Adrenal gland (tissue), 5 donors: ENCODE measurements at regions not wholly inside any gene's neighbourhood (a gene's known extent, or its start where the extent isn't known, plus 50 kb on each side); places are given as distances from the start of the nearest gene placed in this dataset.

Experiments used
- CTCF ChIP-seq, 6 experiments: fragments of 450-650 bp in 4 of 6; fragments of 200-600 bp in 2 of 6; sonication (generic) in 1 of 6; IDR thresholded peaks; 1 replicate in 5 of 6; 2 replicates in 1 of 6; pipeline versions ENCODE4 v1.5.1 to v1.8.0; 2016 to 2021; ENCODE audit warnings: antibody characterized with exemption in 6 of 6, mild to moderate bottlenecking in 2 of 6, moderate library complexity in 1 of 6
- POLR2A ChIP-seq, 2 donors: fragments of 450-650 bp; IDR thresholded peaks; one replicate each; pipeline ENCODE4 v1.6.1; 2017; ENCODE audit warnings: antibody characterized with exemption in 2 of 2, mild to moderate bottlenecking in 2 of 2, moderate library complexity in 1 of 2
- donor health status: DM: no; HTN: no; CAD: no.

GRCh38 chr3:105997466-105997799 is 128.6 kb upstream of the CBLB start:
- TF ChIP-seq POLR2A (IDR thresholded peaks at IDR 0.05) (no peak), CTCF (IDR thresholded peaks at IDR 0.05) (no peak)
